Effector memory CD8-positive, alpha-beta T cell (primary cell): ENCODE measurements at regions not wholly inside any gene's neighbourhood (a gene's known extent, or its start where the extent isn't known, plus 50 kb on each side); places are given as distances from the start of the nearest gene placed in this dataset.

Source experiments
- ATAC-seq: fragments of 150-1000 bp; cut with Tn5 transposase; replicated peaks from 2 replicates; pipeline ENCODE4 v1.10.0; 2021; ENCODE audit warnings: mild to moderate bottlenecking, moderate library complexity
- DNase-seq, 3 experiments: peaks; one replicate each; pipeline ENCODE4 v3.0.0; 2021
- H3K27ac Mint-ChIP-seq, 2 donors: one replicate each; pipeline ENCODE4 v1.8.0; 2022; ENCODE audit warnings: mild to moderate bottlenecking in 2 of 2, mixed read lengths in 2 of 2, moderate library complexity in 2 of 2
- H3K27me3 Mint-ChIP-seq, 2 donors: one replicate each; pipeline ENCODE4 v1.8.0; 2022; ENCODE audit warnings: mixed read lengths in 2 of 2
- H3K36me3 Mint-ChIP-seq: one replicate; pipeline ENCODE4 v1.8.0; 2022; ENCODE audit warnings: mild to moderate bottlenecking, moderate library complexity, mixed read lengths; ENCODE audit not compliant: insufficient read depth
- H3K4me1 Mint-ChIP-seq, 2 donors: one replicate each; pipeline ENCODE4 v1.8.0; 2022; ENCODE audit warnings: low read depth in 2 of 2, mixed read lengths in 2 of 2
- H3K4me3 Mint-ChIP-seq, 2 donors: one replicate each; pipeline ENCODE4 v1.8.0; 2022; ENCODE audit warnings: mild to moderate bottlenecking in 2 of 2, mixed read lengths in 2 of 2, moderate library complexity in 2 of 2
- H3K9me3 Mint-ChIP-seq, 2 donors: one replicate each; pipeline ENCODE4 v1.8.0; 2022; ENCODE audit warnings: mixed read lengths in 2 of 2

GRCh38 chr9:135372036-135372435, 107.5 kb upstream of the PPP1R26 start:
- H3K27ac Mint-ChIP-seq: no peak overlapping the region
- no peaks in the 10 kb centered on the region for H3K36me3 Mint-ChIP-seq
- H3K4me3 Mint-ChIP-seq: no peak overlapping the region
- DNase-seq (no peak), ATAC-seq (no peak)
- H3K4me1 Mint-ChIP-seq: no peaks in the 10 kb centered on the region
- no peaks in the 10 kb centered on the region for H3K9me3 Mint-ChIP-seq
- peaks cover 0 to 51% of the 10 kb centered on the region in 2 donors for H3K27me3 Mint-ChIP-seq

- DNase-seq (no peak), ATAC-seq (no peak)
- no peak overlapping the region for H3K4me3 Mint-ChIP-seq
- no peaks in the 10 kb centered on the region for H3K4me1 Mint-ChIP-seq
- no peak overlapping the region for H3K27ac Mint-ChIP-seq
- H3K9me3 Mint-ChIP-seq: no peaks in the 10 kb centered on the region
- H3K36me3 Mint-ChIP-seq: no peaks in the 10 kb centered on the region
- peaks cover 0 to 48% of the 10 kb centered on the region in 2 donors for H3K27me3 Mint-ChIP-seq
Observed at GRCh38 chr9:135372501-135373008, 107.0 kb upstream of the PPP1R26 start.

GRCh38 chr9:135373151-135373685, 106.4 kb upstream of the PPP1R26 start:
- DNase-seq (no peak), ATAC-seq (no peak)
- Mint-ChIP-seq H3K36me3 (no peaks in the 10 kb centered on the region), H3K4me3 (no peak overlapping the region), H3K27me3 (peaks cover 0 to 53% of the 10 kb centered on the region in 2 donors), H3K4me1 (no peaks in the 10 kb centered on the region), H3K27ac (no peak overlapping the region), H3K9me3 (no peaks in the 10 kb centered on the region)

GRCh38 chr9:135373820-135374219, 105.8 kb upstream of the PPP1R26 start:
- no peaks in the 10 kb centered on the region for H3K4me1 Mint-ChIP-seq
- H3K36me3 Mint-ChIP-seq: no peaks in the 10 kb centered on the region
- DNase-seq (no peak), ATAC-seq (no peak)
- H3K4me3 Mint-ChIP-seq: no peak overlapping the region
- peaks cover 0 to 57% of the 10 kb centered on the region in 2 donors for H3K27me3 Mint-ChIP-seq
- H3K9me3 Mint-ChIP-seq: no peaks in the 10 kb centered on the region
- H3K27ac Mint-ChIP-seq: no peak overlapping the region

GRCh38 chr9:135374591-135374990, 105.0 kb upstream of the PPP1R26 start:
- Mint-ChIP-seq H3K9me3 (no peaks in the 10 kb centered on the region), H3K27ac (no peak overlapping the region), H3K36me3 (no peaks in the 10 kb centered on the region), H3K27me3 (peaks cover 0 to 55% of the 10 kb centered on the region in 2 donors), H3K4me3 (no peak overlapping the region), H3K4me1 (no peaks in the 10 kb centered on the region)
- DNase-seq (no peak), ATAC-seq (no peak)

GRCh38 chr9:135375001-135375400, 104.6 kb upstream of the PPP1R26 start:
- Mint-ChIP-seq H3K27me3 (peaks cover 0 to 52% of the 10 kb centered on the region in 2 donors), H3K36me3 (no peaks in the 10 kb centered on the region)
- no peak for ATAC-seq

GRCh38 chr9:135376511-135377265, 102.9 kb upstream of the PPP1R26 start:
- Mint-ChIP-seq H3K27ac (no peak overlapping the region), H3K4me3 (no peak overlapping the region), H3K4me1 (no peaks in the 10 kb centered on the region), H3K9me3 (no peaks in the 10 kb centered on the region), H3K27me3 (peaks cover 0 to 58% of the 10 kb centered on the region in 2 donors), H3K36me3 (no peaks in the 10 kb centered on the region)
- DNase-seq (no peak), ATAC-seq (no peak)

More at GRCh38 chr9:135375001-135375400, 104.6 kb upstream of the PPP1R26 start:
- Mint-ChIP-seq H3K4me3 (no peak overlapping the region), H3K4me1 (no peaks in the 10 kb centered on the region), H3K27ac (no peak overlapping the region), H3K9me3 (no peaks in the 10 kb centered on the region)
- no peak for DNase-seq

GRCh38 chr9:135377431-135377830, 102.2 kb upstream of the PPP1R26 start:
- no peaks in the 10 kb centered on the region for H3K4me1 Mint-ChIP-seq
- no peak overlapping the region for H3K27ac Mint-ChIP-seq
- DNase-seq (no peak), ATAC-seq (no peak)
- no peaks in the 10 kb centered on the region for H3K9me3 Mint-ChIP-seq
- H3K36me3 Mint-ChIP-seq: no peaks in the 10 kb centered on the region
- H3K27me3 Mint-ChIP-seq: peaks cover 0 to 66% of the 10 kb centered on the region in 2 donors
- H3K4me3 Mint-ChIP-seq: no peak overlapping the region

GRCh38 chr9:135378751-135379150, 100.8 kb upstream of the PPP1R26 start:
- H3K4me1 Mint-ChIP-seq: no peaks in the 10 kb centered on the region
- DNase-seq (no peak), ATAC-seq (no peak)
- H3K27me3 Mint-ChIP-seq: peaks cover 0 to 72% of the 10 kb centered on the region in 2 donors
- no peaks in the 10 kb centered on the region for H3K36me3 Mint-ChIP-seq
- H3K4me3 Mint-ChIP-seq: no peak overlapping the region
- no peaks in the 10 kb centered on the region for H3K9me3 Mint-ChIP-seq
- H3K27ac Mint-ChIP-seq: no peak overlapping the region

GRCh38 chr9:135379540-135380267, 99.9 kb upstream of the PPP1R26 start:
- no peak overlapping the region for H3K4me3 Mint-ChIP-seq
- H3K27me3 Mint-ChIP-seq: peaks cover 0 to 64% of the 10 kb centered on the region in 2 donors
- ATAC-seq: no peak
- H3K27ac Mint-ChIP-seq: no peak overlapping the region
- no peaks in the 10 kb centered on the region for H3K9me3 Mint-ChIP-seq
- no peaks in the 10 kb centered on the region for H3K4me1 Mint-ChIP-seq
- peaks cover 2% of the 10 kb centered on the region for H3K36me3 Mint-ChIP-seq
- DNase-seq: no peak

- H3K27ac Mint-ChIP-seq: no peak overlapping the region
- H3K36me3 Mint-ChIP-seq: peaks cover 6% of the 10 kb centered on the region
- no peaks in the 10 kb centered on the region for H3K9me3 Mint-ChIP-seq
- no peak overlapping the region for H3K4me3 Mint-ChIP-seq
- ATAC-seq (no peak), DNase-seq (no peak)
- H3K27me3 Mint-ChIP-seq: peaks cover 0 to 57% of the 10 kb centered on the region in 2 donors
- H3K4me1 Mint-ChIP-seq: no peaks in the 10 kb centered on the region
Observed at GRCh38 chr9:135380311-135380960, 99.1 kb upstream of the PPP1R26 start.

GRCh38 chr9:135381762-135382310, 97.7 kb upstream of the PPP1R26 start:
- DNase-seq: no peak
- peaks cover 0 to 48% of the 10 kb centered on the region in 2 donors for H3K27me3 Mint-ChIP-seq
- peaks cover 6% of the 10 kb centered on the region for H3K36me3 Mint-ChIP-seq
- H3K4me3 Mint-ChIP-seq: no peak overlapping the region
- ATAC-seq: no peak
- no peaks in the 10 kb centered on the region for H3K4me1 Mint-ChIP-seq
- H3K9me3 Mint-ChIP-seq: no peaks in the 10 kb centered on the region
- H3K27ac Mint-ChIP-seq: no peak overlapping the region

GRCh38 chr9:135384226-135384625, 95.4 kb upstream of the PPP1R26 start:
- no peak for ATAC-seq
- DNase-seq: no peak
- Mint-ChIP-seq H3K36me3 (peaks cover 6% of the 10 kb centered on the region), H3K27me3 (peaks cover 0 to 39% of the 10 kb centered on the region in 2 donors), H3K9me3 (no peaks in the 10 kb centered on the region), H3K27ac (no peak overlapping the region), H3K4me3 (no peak overlapping the region), H3K4me1 (no peaks in the 10 kb centered on the region)
